ENCODE measurements at regions not wholly inside any gene's neighbourhood (a gene's known extent, or its start where the extent isn't known, plus 50 kb on each side); places are given as distances from the start of the nearest gene placed in this dataset.

GRCh38 chr14:58979325-58979724 lies 209.1 kb upstream of the DAAM1 start:
- Histone ChIP-seq H3K4me3 (no peak overlapping the region), H3K27me3 (replicated peaks in 1 of 7) (no peaks in the 10 kb centered on the region), H3K9me3 (no peaks in the 10 kb centered on the region), H3K27ac (no peak overlapping the region), H3K4me1 (no peaks in the 10 kb centered on the region), H3K36me3 (no peaks in the 10 kb centered on the region)
- whole genome bisulfite sequencing, 5 donors, result 74 to 89% (median 82%) methylated on average over 6 of the region's 6 CpGs
- no peak for TF ChIP-seq POLR2AphosphoS5 (IDR thresholded peaks at IDR 0.05)
- TF ChIP-seq POLR2A (IDR thresholded peaks at IDR 0.05), result no peak
- no peak for TF ChIP-seq CTCF (IDR thresholded peaks at IDR 0.05 in 8 of 11, conservative IDR thresholded peaks at IDR 0.05 in 3 of 11)
- intact Hi-C loops (cut with DNase I; ENCODE audit: low total_unique reads), result no loop called here
- no peak for DNase-seq

GRCh38 chr14:58981840-58982239 lies 206.6 kb upstream of the DAAM1 start:
- TF ChIP-seq POLR2A (IDR thresholded peaks at IDR 0.05), result no peak
- TF ChIP-seq POLR2AphosphoS5 (IDR thresholded peaks at IDR 0.05), result no peak
- no peak for TF ChIP-seq CTCF (IDR thresholded peaks at IDR 0.05 in 8 of 11, conservative IDR thresholded peaks at IDR 0.05 in 3 of 11)

GRCh38 chr14:58985786-58986185 lies 202.7 kb upstream of the DAAM1 start:
- H3K9me3 ChIP-seq, result peaks cover 0 to 8% (median 0%) of the 10 kb centered on the region in 8 donors
- TF ChIP-seq POLR2A (IDR thresholded peaks at IDR 0.05), result no peak
- TF ChIP-seq CTCF (IDR thresholded peaks at IDR 0.05 in 8 of 11, conservative IDR thresholded peaks at IDR 0.05 in 3 of 11), result no peak
- TF ChIP-seq POLR2AphosphoS5 (IDR thresholded peaks at IDR 0.05), result no peak
- H3K27ac ChIP-seq, result no peak overlapping the region
- no peaks in the 10 kb centered on the region for H3K4me1 ChIP-seq
- DNase-seq, result no peak
- no peak overlapping the region for H3K4me3 ChIP-seq
- no peaks in the 10 kb centered on the region for H3K36me3 ChIP-seq
- no peaks in the 10 kb centered on the region for H3K27me3 ChIP-seq (replicated peaks in 1 of 7)
- 83 to 91% (median 88%) methylated on average over 4 of the region's 4 CpGs for WGBS, 5 donors
- intact Hi-C loops (cut with DNase I; ENCODE audit: low total_unique reads), result no loop called here

More at GRCh38 chr14:58981840-58982239, 206.6 kb upstream of the DAAM1 start:
- intact Hi-C loops (cut with DNase I; ENCODE audit: low total_unique reads), result no loop called here
- no peaks in the 10 kb centered on the region for H3K9me3 ChIP-seq
- DNase-seq, result no peak
- no peak overlapping the region for H3K27ac ChIP-seq
- WGBS, 5 donors, result 93 to 100% (median 97%) methylated on average over 1 of the region's 1 CpG
- H3K4me1 ChIP-seq, result no peaks in the 10 kb centered on the region
- H3K36me3 ChIP-seq, result no peaks in the 10 kb centered on the region
- H3K27me3 ChIP-seq (replicated peaks in 1 of 7), result no peaks in the 10 kb centered on the region
- H3K4me3 ChIP-seq, result no peak overlapping the region

- Histone ChIP-seq H3K4me3 (no peak overlapping the region), H3K36me3 (no peaks in the 10 kb centered on the region), H3K27ac (no peak overlapping the region), H3K4me1 (no peaks in the 10 kb centered on the region), H3K9me3 (peaks cover 0 to 8% (median 0%) of the 10 kb centered on the region in 8 donors), H3K27me3 (replicated peaks in 1 of 7) (no peaks in the 10 kb centered on the region)
- no peak for DNase-seq
- TF ChIP-seq POLR2AphosphoS5 (IDR thresholded peaks at IDR 0.05), result no peak
- no peak for TF ChIP-seq CTCF (IDR thresholded peaks at IDR 0.05 in 8 of 11, conservative IDR thresholded peaks at IDR 0.05 in 3 of 11)
- no peak for TF ChIP-seq POLR2A (IDR thresholded peaks at IDR 0.05)
- 83 to 94% (median 84%) methylated on average over 3 of the region's 3 CpGs for WGBS, 5 donors
- intact Hi-C loops (cut with DNase I; ENCODE audit: low total_unique reads), result no loop called here
Measured at GRCh38 chr14:58987591-58987990, 200.9 kb upstream of the DAAM1 start.
